HepG2 (cell line): ENCODE measurements at regions not wholly inside any gene's neighbourhood (a gene's known extent, or its start where the extent isn't known, plus 50 kb on each side); places are given as distances from the start of the nearest gene placed in this dataset.

ENCODE experiments used
- ATAC-seq: fragments of 200-7000 bp; cut with Tn5 transposase; 3 replicates; pipeline ENCODE4 v1.9.1; 2020; ENCODE audit warnings: mild to moderate bottlenecking, moderate library complexity
- BruUV-seq: library from RNA; stranded (reverse); fragments of 400-500 nt; replicated peaks from 2 replicates; lab custom pipeline; 2021; lab: Mats Ljungman, UMichigan
- CTCF ChIA-PET: fragments of 300-600 bp; formaldehyde crosslinking; extraction: SDS; loops from one replicate; lab custom pipeline; 2021; ENCODE audit warnings: low total read pairs, inconsistent platforms, low intra/inter-chr PET ratio; lab: Yijun Ruan, JAX
- POLR2A ChIA-PET: fragments of 350-600 bp; sonication (Branson Sonifier 250); formaldehyde crosslinking; loops from one replicate; lab custom pipeline; 2020; ENCODE audit warnings: antibody characterized with exemption, inconsistent platforms; lab: Yijun Ruan, JAX
- DNase-seq: peaks from one replicate; pipeline ENCODE4 v3.0.0-alpha.2; 2015; ENCODE audit warnings: low spot score
- FAIRE-seq: peaks from 3 replicates; lab custom pipeline; 2011; peaks lifted over from hg19 to GRCh38; lab: Jason Lieb, UNC
- H2AFZ ChIP-seq: one replicate; pipeline ENCODE4 v1.6.1; 2011; ENCODE audit warnings: low read length, inconsistent platforms
- H3K27ac ChIP-seq: fragments of 300-600 bp; 3 replicates; pipeline ENCODE4 v1.8.0; 2011; ENCODE audit warnings: mixed run types, mild to moderate bottlenecking, mixed read lengths, low read length, inconsistent platforms; ENCODE audit not compliant: insufficient read depth; ENCODE audit errors: extremely low read length
- H3K27me3 ChIP-seq, 2 experiments: fragments of 200-600 bp in 1 of 2; 2 replicates in 1 of 2; 3 replicates in 1 of 2; pipeline versions ENCODE4 v1.6.0 to v1.8.0; 2011; ENCODE audit warnings: low read length in 2 of 2, mild to moderate bottlenecking in 2 of 2, moderate library complexity in 2 of 2, inconsistent platforms in 1 of 2; ENCODE audit not compliant: insufficient read depth in 2 of 2, control insufficient read depth in 1 of 2
- H3K36me3 ChIP-seq, 2 experiments: fragments of 200-600 bp in 1 of 2; replicated peaks in 1 of 2; 2 replicates in 1 of 2; 3 replicates in 1 of 2; pipeline versions ENCODE4 v1.5.1 to v1.8.0; 2011; ENCODE audit warnings: low read length in 2 of 2, inconsistent platforms in 1 of 2; ENCODE audit not compliant: insufficient read depth in 2 of 2, control insufficient read depth in 1 of 2
- H3K4me1 ChIP-seq: 2 replicates; pipeline ENCODE4 v1.5.1; 2012; ENCODE audit warnings: low read length, inconsistent platforms; ENCODE audit not compliant: insufficient read depth
- H3K4me2 ChIP-seq: 2 replicates; pipeline ENCODE4 v1.6.0; 2011; ENCODE audit warnings: low read depth, low read length, inconsistent platforms
- H3K4me3 ChIP-seq, 3 experiments: fragments of 200-600 bp in 1 of 3; sonication (generic), shearing (Covaris generic) in 1 of 3; replicated peaks in 1 of 3; 2 replicates each; pipeline ENCODE4 v1.5.1; 2011 to 2016; ENCODE audit warnings: low read length in 3 of 3, inconsistent platforms in 2 of 3, low read depth in 2 of 3, mild to moderate bottlenecking in 2 of 3, control low read depth in 1 of 3, mixed read lengths in 1 of 3; ENCODE audit not compliant: insufficient read depth in 1 of 3
- H3K79me2 ChIP-seq: one replicate; pipeline ENCODE4 v1.6.1; 2011; ENCODE audit warnings: low read length, inconsistent platforms; ENCODE audit not compliant: insufficient read depth
- H3K9ac ChIP-seq: 2 replicates; pipeline ENCODE4 v1.6.0; 2011; ENCODE audit warnings: mild to moderate bottlenecking, low read depth, low read length, inconsistent platforms; ENCODE audit not compliant: insufficient read depth
- H3K9me3 ChIP-seq: 2 replicates; pipeline ENCODE4 v1.5.1; 2012; ENCODE audit warnings: mild to moderate bottlenecking, low read length
- H4K20me1 ChIP-seq: 2 replicates; pipeline ENCODE4 v1.6.0; 2011; ENCODE audit warnings: inconsistent platforms, mild to moderate bottlenecking, low read length, moderate library complexity; ENCODE audit not compliant: insufficient read depth
- HES4 ChIP-seq: sonication (generic); formaldehyde crosslinking; IDR thresholded peaks from 2 replicates; pipeline ENCODE4 v1.9.0; 2021; ENCODE audit warnings: mild to moderate bottlenecking, missing genetic modification reagents, borderline replicate concordance
- HNF4G ChIP-seq, 2 experiments: sonication (generic) in 1 of 2; formaldehyde crosslinking in 1 of 2; IDR thresholded peaks; 2 replicates each; pipeline versions ENCODE4 v1.4.0 to v1.6.1; 2011 to 2020; ENCODE audit warnings: borderline replicate concordance in 2 of 2, low read depth in 2 of 2, mild to moderate bottlenecking in 2 of 2, low read length in 1 of 2, missing genetic modification reagents in 1 of 2, moderate library complexity in 1 of 2
- LCORL ChIP-seq, 2 experiments: fragments of 450-650 bp in 1 of 2; sonication (generic) in 1 of 2; formaldehyde crosslinking in 1 of 2; IDR thresholded peaks; 2 replicates each; pipeline versions ENCODE4 v1.5.0 to v1.6.1; 2017 to 2020; ENCODE audit warnings: antibody characterized with exemption in 1 of 2, missing genetic modification reagents in 1 of 2
- NCOR1 ChIP-seq: fragments of 200-600 bp; sonication (generic); IDR thresholded peaks from 2 replicates; pipeline ENCODE4 v1.7.0; 2017; ENCODE audit warnings: antibody characterized with exemption, low read length, borderline replicate concordance
- PPARG ChIP-seq: conservative IDR thresholded peaks from 2 replicates; pipeline ENCODE4 v1.6.1; 2016; ENCODE audit warnings: missing biosample characterization, missing genetic modification reagents
- SIX4 ChIP-seq: sonication (generic); formaldehyde crosslinking; IDR thresholded peaks from 2 replicates; pipeline ENCODE4 v1.4.0; 2020; ENCODE audit warnings: missing genetic modification reagents
- SMARCE1 ChIP-seq: fragments of 450-650 bp; IDR thresholded peaks from 2 replicates; pipeline ENCODE4 v1.6.1; 2017; ENCODE audit warnings: borderline replicate concordance
- SP1 ChIP-seq, 2 experiments: fragments of 450-650 bp in 1 of 2; sonication (generic) in 1 of 2; formaldehyde crosslinking in 1 of 2; IDR thresholded peaks; 2 replicates each; pipeline versions ENCODE4 v1.4.0 to v1.6.1; 2016 to 2020; ENCODE audit warnings: missing genetic modification reagents in 1 of 2
- TARDBP ChIP-seq: sonication (generic); formaldehyde crosslinking; IDR thresholded peaks from 2 replicates; pipeline ENCODE4 v1.8.0; 2022; ENCODE audit warnings: mild to moderate bottlenecking, missing genetic modification reagents
- TEAD3 ChIP-seq: optimal IDR thresholded peaks from 2 replicates; pipeline ENCODE3; 2016; ENCODE audit warnings: borderline replicate concordance
- ZNF138 ChIP-seq: sonication (generic); formaldehyde crosslinking; IDR thresholded peaks from 2 replicates; pipeline ENCODE4 v1.5.0; 2020; ENCODE audit warnings: mild to moderate bottlenecking, low read depth, missing genetic modification reagents
- ZNF207 ChIP-seq: fragments of 450-650 bp; IDR thresholded peaks from 2 replicates; pipeline ENCODE4 v1.6.1; 2016; ENCODE audit warnings: antibody characterized with exemption, borderline replicate concordance
- ZNF546 ChIP-seq: sonication (generic); formaldehyde crosslinking; conservative IDR thresholded peaks from 2 replicates; pipeline ENCODE4 v1.8.1; 2023; ENCODE audit warnings: mild to moderate bottlenecking, missing genetic modification reagents
- ZNF703 ChIP-seq: sonication (generic); formaldehyde crosslinking; IDR thresholded peaks from 2 replicates; pipeline ENCODE4 v1.5.1; 2020; ENCODE audit warnings: missing genetic modification reagents, mild to moderate bottlenecking, moderate library complexity, borderline replicate concordance
- ZNF841 ChIP-seq: sonication (generic); formaldehyde crosslinking; IDR thresholded peaks from 2 replicates; pipeline ENCODE4 v1.8.1; 2023; ENCODE audit warnings: missing genetic modification reagents, borderline replicate concordance
- WGBS: methylation state at CpG from one replicate; pipeline ENCODE4 v1.1.6; 2017; ENCODE audit warnings: low lambda C conversion rate; 5-methylcytosine and 5-hydroxymethylcytosine counted together
- in situ Hi-C: cut with HindIII; loops from 2 replicates; pipeline ENCODE4 v1.10.0; 2017; ENCODE audit warnings: low pct_unique_long_range_greater_than_20kb; ENCODE audit not compliant: extremely low pct_ligation_motif_present
- intact Hi-C: fragments of 100-400 bp; cut with micrococcal nuclease; formaldehyde crosslinking; loops from one replicate; pipeline ENCODE4 v1.10.0; 2022; ENCODE audit not compliant: unreplicated experiment
- TF ChIP-seq, protein P1 (sequence below): sonication (generic); formaldehyde crosslinking; conservative IDR thresholded peaks from 2 replicates; pipeline ENCODE4 v1.8.0; 2022; ENCODE audit warnings: low read depth, missing genetic modification reagents
- TF ChIP-seq, protein P2 (sequence below): IDR thresholded peaks from 2 replicates; pipeline ENCODE4 v1.6.1; 2016; ENCODE audit warnings: mild to moderate bottlenecking

DNA sequence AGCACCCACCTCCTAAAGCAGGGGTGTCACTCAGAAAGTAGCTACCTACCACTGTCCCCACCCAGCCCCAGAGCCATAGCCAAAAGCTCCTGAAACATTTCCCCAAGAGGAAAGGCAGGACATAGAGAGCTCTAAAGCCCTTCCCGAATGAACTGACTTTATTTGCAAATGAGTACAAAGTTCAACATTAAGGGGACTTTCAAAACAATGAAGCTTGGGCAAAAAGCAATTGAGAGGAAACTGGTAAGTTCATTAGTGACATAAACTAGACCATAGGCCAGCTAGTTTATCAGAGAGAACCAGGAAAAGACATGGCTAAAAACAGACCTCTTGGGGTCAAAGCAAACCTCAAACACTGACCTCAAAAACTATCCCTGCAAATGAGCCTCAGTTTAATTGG, 72.7 kb downstream of the IGLL5 start:
- no TSS peak for BruUV-seq
- Histone ChIP-seq H3K4me1 (peaks cover 21% of the 10 kb centered on the region), H3K4me3 (no peak overlapping the region), H4K20me1 (no peaks in the 10 kb centered on the region), H3K36me3 (no peaks in the 10 kb centered on the region), H3K27ac (no peak overlapping the region), H3K79me2 (no peaks in the 10 kb centered on the region), H3K27me3 (0 out of 5 replicates have a peak, but pooled peaks cover 0 to 5% of the 10 kb centered on the region in 2 experiments), H3K9me3 (peaks cover 11% of the 10 kb centered on the region), H3K4me2 (peak overlapping the region; percentile 52; the same call in 1 of the 2 replicates), H3K9ac (no peak overlapping the region), H2AFZ (no peak overlapping the region)
- CTCF ChIA-PET: interaction anchor here (1.3 to 6.3 kb wide), 2 partner anchors 169 to 214 kb away, joined by 3 to 299 read pairs; no protein-coding TSS in a partner anchor
- FAIRE-seq: peak; percentile 62
- 0% methylated on average over 1 of the region's 1 CpG for WGBS
- peak; percentile 64 for ATAC-seq
- POLR2A ChIA-PET: interaction anchor here (1.1 to 1.8 kb wide), 7 partner anchors 76 to 185 kb away, joined by 3 to 8 read pairs (median 4); partner anchors contain the start of genes GNAZ and RAB36
- in situ Hi-C loops: loop anchor here (25.0 kb wide), 2 partner anchors 327 to 427 kb away; no protein-coding TSS in a partner anchor
- intact Hi-C loops: no loop called here
- DNase-seq: peak; percentile 58
- TF ChIP-seq HES4 (CRISPR knock-in tag) (no peak), SMARCE1 (no peak), ZNF546 (CRISPR knock-in tag) (no peak), ZNF207 (no peak), ZNF841 (CRISPR knock-in tag) (no peak), SIX4 (CRISPR knock-in tag) (no peak), PPARG (CRISPR knock-in tag) (peak; percentile 65; the same call in 1 of the 2 replicates), NCOR1 (0 out of 2 replicates have a peak, but pooled peaks have one; percentile 26), TARDBP (CRISPR knock-in tag) (no peak), HNF4G (IDR thresholded peaks at IDR 0.05; ENCODE audit: borderline replicate concordance, low read depth, low read length) (peak; percentile 31; the same call in 1 of the 2 replicates), HNF4G (CRISPR knock-in tag; IDR thresholded peaks at IDR 0.05; ENCODE audit: borderline replicate concordance, low read depth) (no peak), SP1 (IDR thresholded peaks at IDR 0.05) (no peak), SP1 (CRISPR knock-in tag; IDR thresholded peaks at IDR 0.05) (no peak), ZNF703 (CRISPR knock-in tag) (no peak), LCORL (IDR thresholded peaks at IDR 0.05) (no peak), LCORL (CRISPR knock-in tag; IDR thresholded peaks at IDR 0.05) (peak; percentile 12; the same call in 1 of the 2 replicates), TEAD3 (no peak), ZNF138 (CRISPR knock-in tag) (no peak)
- TF ChIP-seq, protein P1, sequence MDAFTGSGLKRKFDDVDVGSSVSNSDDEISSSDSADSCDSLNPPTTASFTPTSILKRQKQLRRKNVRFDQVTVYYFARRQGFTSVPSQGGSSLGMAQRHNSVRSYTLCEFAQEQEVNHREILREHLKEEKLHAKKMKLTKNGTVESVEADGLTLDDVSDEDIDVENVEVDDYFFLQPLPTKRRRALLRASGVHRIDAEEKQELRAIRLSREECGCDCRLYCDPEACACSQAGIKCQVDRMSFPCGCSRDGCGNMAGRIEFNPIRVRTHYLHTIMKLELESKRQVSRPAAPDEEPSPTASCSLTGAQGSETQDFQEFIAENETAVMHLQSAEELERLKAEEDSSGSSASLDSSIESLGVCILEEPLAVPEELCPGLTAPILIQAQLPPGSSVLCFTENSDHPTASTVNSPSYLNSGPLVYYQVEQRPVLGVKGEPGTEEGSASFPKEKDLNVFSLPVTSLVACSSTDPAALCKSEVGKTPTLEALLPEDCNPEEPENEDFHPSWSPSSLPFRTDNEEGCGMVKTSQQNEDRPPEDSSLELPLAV (CRISPR knock-in tag): no peak
- TF ChIP-seq, protein P2, sequence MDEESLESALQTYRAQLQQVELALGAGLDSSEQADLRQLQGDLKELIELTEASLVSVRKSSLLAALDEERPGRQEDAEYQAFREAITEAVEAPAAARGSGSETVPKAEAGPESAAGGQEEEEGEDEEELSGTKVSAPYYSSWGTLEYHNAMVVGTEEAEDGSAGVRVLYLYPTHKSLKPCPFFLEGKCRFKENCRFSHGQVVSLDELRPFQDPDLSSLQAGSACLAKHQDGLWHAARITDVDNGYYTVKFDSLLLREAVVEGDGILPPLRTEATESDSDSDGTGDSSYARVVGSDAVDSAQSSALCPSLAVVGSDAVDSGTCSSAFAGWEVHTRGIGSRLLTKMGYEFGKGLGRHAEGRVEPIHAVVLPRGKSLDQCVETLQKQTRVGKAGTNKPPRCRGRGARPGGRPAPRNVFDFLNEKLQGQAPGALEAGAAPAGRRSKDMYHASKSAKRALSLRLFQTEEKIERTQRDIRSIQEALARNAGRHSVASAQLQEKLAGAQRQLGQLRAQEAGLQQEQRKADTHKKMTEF (CRISPR knock-in tag): no peak
